ENCODE measurements at regions not wholly inside any gene's neighbourhood (a gene's known extent, or its start where the extent isn't known, plus 50 kb on each side); places are given as distances from the start of the nearest gene placed in this dataset.

- TF ChIP-seq POLR2A (IDR thresholded peaks at IDR 0.05) = no peak
- TF ChIP-seq, protein P1, sequence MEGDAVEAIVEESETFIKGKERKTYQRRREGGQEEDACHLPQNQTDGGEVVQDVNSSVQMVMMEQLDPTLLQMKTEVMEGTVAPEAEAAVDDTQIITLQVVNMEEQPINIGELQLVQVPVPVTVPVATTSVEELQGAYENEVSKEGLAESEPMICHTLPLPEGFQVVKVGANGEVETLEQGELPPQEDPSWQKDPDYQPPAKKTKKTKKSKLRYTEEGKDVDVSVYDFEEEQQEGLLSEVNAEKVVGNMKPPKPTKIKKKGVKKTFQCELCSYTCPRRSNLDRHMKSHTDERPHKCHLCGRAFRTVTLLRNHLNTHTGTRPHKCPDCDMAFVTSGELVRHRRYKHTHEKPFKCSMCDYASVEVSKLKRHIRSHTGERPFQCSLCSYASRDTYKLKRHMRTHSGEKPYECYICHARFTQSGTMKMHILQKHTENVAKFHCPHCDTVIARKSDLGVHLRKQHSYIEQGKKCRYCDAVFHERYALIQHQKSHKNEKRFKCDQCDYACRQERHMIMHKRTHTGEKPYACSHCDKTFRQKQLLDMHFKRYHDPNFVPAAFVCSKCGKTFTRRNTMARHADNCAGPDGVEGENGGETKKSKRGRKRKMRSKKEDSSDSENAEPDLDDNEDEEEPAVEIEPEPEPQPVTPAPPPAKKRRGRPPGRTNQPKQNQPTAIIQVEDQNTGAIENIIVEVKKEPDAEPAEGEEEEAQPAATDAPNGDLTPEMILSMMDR (IDR thresholded peaks at IDR 0.05) = no peak
These were observed 663.6 kb upstream of the CPEB2 start for GRCh38 chr4:14338585-14339265.

Data from tibial nerve (tissue), 3 donors.